ENCODE measurements at regions not wholly inside any gene's neighbourhood (a gene's known extent, or its start where the extent isn't known, plus 50 kb on each side); places are given as distances from the start of the nearest gene placed in this dataset.
"Not testable (repeated sequence)": the region's sequence is repeated elsewhere in the genome, so short reads cannot be mapped to it uniquely, and the experiment has no call there.

- TF ChIP-seq, protein P1, sequence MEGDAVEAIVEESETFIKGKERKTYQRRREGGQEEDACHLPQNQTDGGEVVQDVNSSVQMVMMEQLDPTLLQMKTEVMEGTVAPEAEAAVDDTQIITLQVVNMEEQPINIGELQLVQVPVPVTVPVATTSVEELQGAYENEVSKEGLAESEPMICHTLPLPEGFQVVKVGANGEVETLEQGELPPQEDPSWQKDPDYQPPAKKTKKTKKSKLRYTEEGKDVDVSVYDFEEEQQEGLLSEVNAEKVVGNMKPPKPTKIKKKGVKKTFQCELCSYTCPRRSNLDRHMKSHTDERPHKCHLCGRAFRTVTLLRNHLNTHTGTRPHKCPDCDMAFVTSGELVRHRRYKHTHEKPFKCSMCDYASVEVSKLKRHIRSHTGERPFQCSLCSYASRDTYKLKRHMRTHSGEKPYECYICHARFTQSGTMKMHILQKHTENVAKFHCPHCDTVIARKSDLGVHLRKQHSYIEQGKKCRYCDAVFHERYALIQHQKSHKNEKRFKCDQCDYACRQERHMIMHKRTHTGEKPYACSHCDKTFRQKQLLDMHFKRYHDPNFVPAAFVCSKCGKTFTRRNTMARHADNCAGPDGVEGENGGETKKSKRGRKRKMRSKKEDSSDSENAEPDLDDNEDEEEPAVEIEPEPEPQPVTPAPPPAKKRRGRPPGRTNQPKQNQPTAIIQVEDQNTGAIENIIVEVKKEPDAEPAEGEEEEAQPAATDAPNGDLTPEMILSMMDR (conservative IDR thresholded peaks at IDR 0.05; ENCODE audit: low read depth, low read length), result no peak
- no peak for DNase-seq (ENCODE audit: low read depth)
- no peak overlapping the region for H3K4me3 ChIP-seq (ENCODE audit: low read length)
These were observed 653.6 kb upstream of the EEF2KMT start for GRCh38 chr16:5751216-5751615.

GRCh38 chr16:5750439-5750838, 652.8 kb upstream of the EEF2KMT start:
- not testable (repeated sequence) for DNase-seq (ENCODE audit: low read depth); H3K4me3 ChIP-seq (ENCODE audit: low read length)

DNA sequence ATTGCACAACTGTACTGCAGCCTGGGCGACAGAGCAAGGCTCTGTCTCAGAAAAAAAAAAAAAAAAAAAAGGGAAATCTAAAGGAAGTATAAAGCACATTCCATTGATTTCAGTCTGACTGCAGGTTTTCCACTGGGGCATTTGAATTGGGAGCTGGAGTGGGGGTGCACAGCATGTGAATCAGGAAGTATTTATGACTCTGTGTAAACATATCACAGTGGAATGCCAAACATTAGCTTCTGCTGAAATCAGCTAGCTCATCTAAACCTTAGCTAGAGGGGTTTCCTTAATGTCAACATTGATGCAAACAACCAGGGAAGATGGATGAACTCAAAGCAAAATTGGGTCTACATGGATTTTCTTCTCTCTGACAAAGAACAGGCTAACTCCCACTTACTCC, 641.0 kb upstream of the EEF2KMT start:
- no peak for DNase-seq (ENCODE audit: low read depth)
- TF ChIP-seq, protein P1 (conservative IDR thresholded peaks at IDR 0.05; ENCODE audit: low read depth, low read length), result no peak
- H3K4me3 ChIP-seq (ENCODE audit: low read length), result no peak overlapping the region

DNA sequence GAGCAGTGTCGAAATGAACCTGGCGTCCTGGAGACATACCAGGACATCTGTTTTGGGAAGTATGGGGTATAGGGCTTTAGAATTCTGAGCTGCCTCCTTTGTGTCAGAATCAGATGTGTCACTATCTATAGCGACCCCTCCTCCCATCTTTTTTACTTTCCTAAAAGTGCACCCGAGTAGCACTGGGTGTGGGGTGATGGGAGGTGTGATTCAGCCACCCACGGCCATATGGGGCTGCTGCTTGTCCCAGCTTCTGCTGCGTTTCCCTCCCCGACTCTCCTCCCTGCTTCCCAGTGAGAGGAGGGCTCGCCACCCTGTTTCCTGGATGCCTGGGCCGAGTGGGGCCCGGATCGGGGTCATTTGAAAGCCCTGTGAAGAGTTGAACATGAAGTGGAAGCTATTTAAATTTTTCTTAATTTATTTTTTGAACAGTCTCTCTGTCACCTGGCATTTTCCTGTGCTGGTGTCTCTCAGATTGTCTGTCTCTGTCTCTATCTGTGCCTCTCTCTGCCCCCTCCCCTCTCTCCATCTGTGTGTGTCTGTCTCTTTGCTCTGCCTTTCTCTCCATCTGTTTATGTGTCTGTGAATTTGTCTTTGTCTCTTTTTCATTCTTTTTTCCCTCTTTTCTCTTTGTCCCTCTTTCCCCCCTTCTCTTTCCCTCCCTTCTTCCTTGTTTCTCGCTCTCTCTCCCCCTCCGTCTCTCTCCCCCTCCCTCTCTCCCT, 638.8 kb upstream of the EEF2KMT start:
- DNase-seq (ENCODE audit: low read depth), result no peak
- H3K4me3 ChIP-seq (ENCODE audit: low read length), result no peak overlapping the region
- TF ChIP-seq, protein P1 (conservative IDR thresholded peaks at IDR 0.05; ENCODE audit: low read depth, low read length), result no peak

GRCh38 chr16:5735444-5735843, 637.8 kb upstream of the EEF2KMT start:
- no peak overlapping the region for H3K4me3 ChIP-seq (ENCODE audit: low read length)
- DNase-seq (ENCODE audit: low read depth), result no peak
- TF ChIP-seq, protein P1 (conservative IDR thresholded peaks at IDR 0.05; ENCODE audit: low read depth, low read length), result no peak

DNA sequence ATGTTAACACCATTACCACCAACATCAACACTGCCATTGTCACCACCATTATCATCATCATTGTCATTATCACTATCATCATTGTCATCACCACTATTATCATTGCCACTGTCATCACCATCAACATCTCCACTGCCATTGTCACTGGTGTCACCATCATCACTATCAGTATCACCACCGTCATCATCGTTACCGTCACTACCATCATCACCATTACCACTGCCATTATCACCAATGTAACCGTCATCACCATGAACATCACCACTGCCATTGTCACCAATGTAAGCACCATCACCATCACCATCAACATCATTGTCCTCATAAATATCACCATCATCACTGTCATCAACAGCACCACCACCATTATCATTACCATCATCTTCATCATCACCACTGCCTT, 633.2 kb upstream of the EEF2KMT start:
- TF ChIP-seq, protein P1 (conservative IDR thresholded peaks at IDR 0.05; ENCODE audit: low read depth, low read length), result no peak
- DNase-seq (ENCODE audit: low read depth), result no peak
- no peak overlapping the region for H3K4me3 ChIP-seq (ENCODE audit: low read length)

DNA sequence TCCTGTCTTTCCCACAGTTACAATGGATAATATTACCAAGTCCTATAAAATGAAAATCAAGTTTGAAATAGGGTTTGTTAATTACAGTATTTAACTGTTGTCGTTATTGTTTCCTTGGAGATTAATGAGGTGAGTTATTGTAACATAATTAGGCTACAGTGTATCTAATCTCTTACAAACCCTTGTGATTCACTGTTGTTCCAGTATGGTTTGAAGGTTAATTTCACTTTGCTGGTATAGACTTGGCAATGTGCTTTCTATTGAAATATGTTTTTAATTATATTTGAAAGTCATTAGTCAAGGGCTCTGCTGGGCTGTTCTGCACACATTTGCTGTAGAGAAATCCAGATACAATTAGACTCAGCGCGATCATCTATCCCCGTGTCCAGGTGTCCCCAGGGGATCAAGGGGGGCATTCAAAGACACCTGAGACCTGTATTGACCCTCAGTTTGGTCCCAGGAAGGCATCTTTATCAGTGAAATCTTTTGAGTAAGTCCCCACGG, 624.6 kb upstream of the EEF2KMT start:
- TF ChIP-seq, protein P1 (conservative IDR thresholded peaks at IDR 0.05; ENCODE audit: low read depth, low read length), result no peak
- DNase-seq (ENCODE audit: low read depth), result no peak
- no peak overlapping the region for H3K4me3 ChIP-seq (ENCODE audit: low read length)
